ENCODE measurements at regions not wholly inside any gene's neighbourhood (a gene's known extent, or its start where the extent isn't known, plus 50 kb on each side); places are given as distances from the start of the nearest gene placed in this dataset.

DNA sequence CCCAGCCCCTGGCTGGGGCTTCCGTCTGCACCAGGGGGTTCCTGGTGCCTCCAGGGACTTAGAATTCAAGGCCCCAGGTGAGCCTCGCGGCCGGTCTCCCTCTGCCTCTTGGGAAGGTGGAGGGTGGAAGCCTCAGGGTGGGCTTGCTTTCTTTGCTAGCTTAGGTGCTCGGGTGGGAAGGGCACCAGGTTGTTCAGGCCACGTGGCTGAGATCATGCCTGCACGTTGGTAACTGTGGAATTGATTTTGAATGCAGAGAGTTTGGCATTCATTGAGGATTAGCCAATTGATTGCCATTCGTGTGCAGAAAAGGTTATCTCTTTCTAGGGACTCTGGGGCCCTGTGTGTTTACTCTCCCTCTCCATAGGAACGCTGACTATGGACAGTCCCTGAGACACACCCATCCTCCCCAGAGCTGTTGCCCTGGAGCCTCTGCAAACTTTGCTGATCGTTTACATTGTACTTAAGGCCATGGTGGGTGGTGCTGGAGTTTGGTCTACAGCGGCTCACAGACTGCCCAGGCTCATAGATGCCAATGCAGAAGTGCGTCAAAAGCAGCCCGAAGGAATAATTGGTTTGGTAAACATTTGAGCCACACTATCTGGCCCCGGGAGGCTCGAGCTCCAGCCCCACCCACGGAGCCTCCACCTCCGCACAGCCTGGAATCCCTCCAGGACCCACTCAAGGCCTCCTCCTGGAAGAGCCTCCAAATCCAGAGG lies 1457.7 kb downstream of the BRD1 start:
- no peak for DNase-seq (ENCODE audit: low read depth)
- TF ChIP-seq POLR2A (IDR thresholded peaks at IDR 0.05; ENCODE audit: extremely low read depth, insufficient read length) (no peak), MYC (IDR thresholded peaks at IDR 0.05; ENCODE audit: low read depth, low read length) (no peak)
- TF ChIP-seq, protein P1, sequence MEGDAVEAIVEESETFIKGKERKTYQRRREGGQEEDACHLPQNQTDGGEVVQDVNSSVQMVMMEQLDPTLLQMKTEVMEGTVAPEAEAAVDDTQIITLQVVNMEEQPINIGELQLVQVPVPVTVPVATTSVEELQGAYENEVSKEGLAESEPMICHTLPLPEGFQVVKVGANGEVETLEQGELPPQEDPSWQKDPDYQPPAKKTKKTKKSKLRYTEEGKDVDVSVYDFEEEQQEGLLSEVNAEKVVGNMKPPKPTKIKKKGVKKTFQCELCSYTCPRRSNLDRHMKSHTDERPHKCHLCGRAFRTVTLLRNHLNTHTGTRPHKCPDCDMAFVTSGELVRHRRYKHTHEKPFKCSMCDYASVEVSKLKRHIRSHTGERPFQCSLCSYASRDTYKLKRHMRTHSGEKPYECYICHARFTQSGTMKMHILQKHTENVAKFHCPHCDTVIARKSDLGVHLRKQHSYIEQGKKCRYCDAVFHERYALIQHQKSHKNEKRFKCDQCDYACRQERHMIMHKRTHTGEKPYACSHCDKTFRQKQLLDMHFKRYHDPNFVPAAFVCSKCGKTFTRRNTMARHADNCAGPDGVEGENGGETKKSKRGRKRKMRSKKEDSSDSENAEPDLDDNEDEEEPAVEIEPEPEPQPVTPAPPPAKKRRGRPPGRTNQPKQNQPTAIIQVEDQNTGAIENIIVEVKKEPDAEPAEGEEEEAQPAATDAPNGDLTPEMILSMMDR (IDR thresholded peaks at IDR 0.05; ENCODE audit: low read depth, low read length) = no peak
- TF ChIP-seq, protein P2, sequence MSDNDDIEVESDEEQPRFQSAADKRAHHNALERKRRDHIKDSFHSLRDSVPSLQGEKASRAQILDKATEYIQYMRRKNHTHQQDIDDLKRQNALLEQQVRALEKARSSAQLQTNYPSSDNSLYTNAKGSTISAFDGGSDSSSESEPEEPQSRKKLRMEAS (IDR thresholded peaks at IDR 0.05; ENCODE audit: low read depth, low read length) = no peak
- H3K4me3 ChIP-seq (ENCODE audit: low read depth, low read length) = no peak overlapping the region

DNA sequence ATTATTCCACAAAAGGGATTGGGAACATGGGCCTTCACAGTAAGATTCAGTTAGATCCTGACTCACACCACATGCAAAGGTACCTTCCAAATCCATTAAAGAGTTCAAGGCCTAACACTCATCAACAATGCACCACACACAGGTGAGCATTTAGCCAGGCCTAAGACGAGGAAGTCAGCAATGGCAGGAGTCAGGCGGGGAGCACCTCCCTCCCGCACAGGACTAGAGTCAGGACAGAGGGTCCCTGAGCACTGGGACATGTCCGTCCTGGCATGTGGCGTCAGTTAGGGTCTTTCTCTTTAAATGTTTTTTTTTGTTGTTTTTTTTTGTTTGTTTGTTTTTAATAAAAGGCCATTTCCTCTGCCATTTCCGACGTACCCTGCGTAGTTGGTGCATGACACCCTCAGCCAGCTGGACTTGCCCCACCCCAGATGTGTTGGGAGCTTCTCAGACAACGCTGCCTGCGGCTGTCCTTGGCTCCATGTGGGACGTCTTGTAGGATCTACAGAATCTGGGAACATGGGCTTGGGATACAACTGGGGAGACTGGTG lies 1458.6 kb downstream of the BRD1 start:
- DNase-seq (ENCODE audit: low read depth) = no peak
- no peak overlapping the region for H3K4me3 ChIP-seq (ENCODE audit: low read depth, low read length)
- TF ChIP-seq POLR2A (IDR thresholded peaks at IDR 0.05; ENCODE audit: extremely low read depth, insufficient read length) (no peak), MYC (IDR thresholded peaks at IDR 0.05; ENCODE audit: low read depth, low read length) (no peak)
- TF ChIP-seq, protein P2 (IDR thresholded peaks at IDR 0.05; ENCODE audit: low read depth, low read length) = no peak
- TF ChIP-seq, protein P1 (IDR thresholded peaks at IDR 0.05; ENCODE audit: low read depth, low read length) = no peak

DNA sequence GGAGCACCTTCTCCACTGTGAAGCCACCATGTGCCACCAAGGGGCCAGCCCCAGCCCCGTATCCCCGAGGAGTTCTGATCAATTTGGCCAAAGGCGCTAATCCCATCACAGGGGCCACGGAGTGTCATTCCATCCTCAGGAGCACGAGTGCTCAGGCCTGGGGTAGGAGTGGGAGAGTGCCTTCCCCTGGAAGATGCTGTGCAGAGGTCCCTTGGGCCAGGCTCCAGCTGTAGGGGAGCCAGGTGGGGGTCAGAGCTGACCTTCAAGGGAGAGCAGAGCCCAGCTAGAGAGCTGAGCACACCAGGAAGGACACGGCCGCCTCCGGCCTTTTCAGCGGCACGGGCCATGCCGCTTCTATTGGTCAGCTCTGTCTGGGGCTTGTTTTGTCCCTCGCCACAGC lies 1459.9 kb downstream of the BRD1 start:
- TF ChIP-seq MYC (IDR thresholded peaks at IDR 0.05; ENCODE audit: low read depth, low read length) = no peak
- TF ChIP-seq, protein P2 (IDR thresholded peaks at IDR 0.05; ENCODE audit: low read depth, low read length) = no peak
- TF ChIP-seq POLR2A (IDR thresholded peaks at IDR 0.05; ENCODE audit: extremely low read depth, insufficient read length) = no peak
- TF ChIP-seq, protein P1 (IDR thresholded peaks at IDR 0.05; ENCODE audit: low read depth, low read length) = no peak
- DNase-seq (ENCODE audit: low read depth) = no peak
- no peak overlapping the region for H3K4me3 ChIP-seq (ENCODE audit: low read depth, low read length)

DNA sequence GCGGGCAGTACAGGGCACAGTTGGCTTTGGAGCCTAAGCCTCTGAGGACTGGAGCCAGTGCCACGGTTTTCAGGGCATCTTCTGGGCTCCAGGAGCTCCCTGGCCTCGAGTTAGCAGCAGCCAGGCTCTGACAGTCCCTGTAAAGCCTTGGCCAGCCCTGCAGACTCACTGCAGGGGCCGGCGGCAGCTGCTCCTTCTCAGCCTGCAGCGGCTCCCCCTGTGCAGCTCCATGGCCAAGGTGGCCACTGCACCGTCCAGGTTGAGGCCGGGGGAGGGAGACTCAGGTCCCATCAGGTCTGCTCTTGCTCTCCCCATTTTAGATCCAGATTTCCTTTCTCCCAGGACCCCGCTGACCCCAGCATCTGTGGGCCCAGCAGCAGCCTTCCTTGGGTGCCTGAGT lies 1461.1 kb downstream of the BRD1 start:
- no peak overlapping the region for H3K4me3 ChIP-seq (ENCODE audit: low read depth, low read length)
- TF ChIP-seq, protein P1 (IDR thresholded peaks at IDR 0.05; ENCODE audit: low read depth, low read length) = no peak
- TF ChIP-seq MYC (IDR thresholded peaks at IDR 0.05; ENCODE audit: low read depth, low read length) = no peak
- no peak for TF ChIP-seq POLR2A (IDR thresholded peaks at IDR 0.05; ENCODE audit: extremely low read depth, insufficient read length)
- TF ChIP-seq, protein P2 (IDR thresholded peaks at IDR 0.05; ENCODE audit: low read depth, low read length) = no peak
- no peak for DNase-seq (ENCODE audit: low read depth)

DNA sequence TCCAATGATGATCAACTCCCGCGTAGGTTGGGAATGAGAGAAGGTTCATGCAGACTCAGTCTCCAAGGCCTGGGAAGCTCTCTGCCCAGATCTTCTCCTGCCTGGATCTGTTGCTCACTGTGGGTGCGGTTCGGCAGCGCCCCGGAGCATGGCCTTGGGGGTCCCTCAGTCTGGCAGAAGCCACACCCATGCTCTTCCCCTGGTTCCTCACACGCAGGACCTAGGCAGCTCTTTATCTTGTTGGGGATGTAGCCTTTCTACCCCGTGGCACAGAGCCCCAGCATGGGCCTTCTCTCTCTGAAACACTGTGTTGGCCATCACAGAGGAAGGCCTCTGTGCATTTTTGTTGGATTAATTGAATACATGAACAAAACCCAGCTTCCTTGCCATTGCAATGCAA lies 1461.6 kb downstream of the BRD1 start:
- no peak overlapping the region for H3K4me3 ChIP-seq (ENCODE audit: low read depth, low read length)
- no peak for TF ChIP-seq POLR2A (IDR thresholded peaks at IDR 0.05; ENCODE audit: extremely low read depth, insufficient read length)
- no peak for DNase-seq (ENCODE audit: low read depth)

DNA sequence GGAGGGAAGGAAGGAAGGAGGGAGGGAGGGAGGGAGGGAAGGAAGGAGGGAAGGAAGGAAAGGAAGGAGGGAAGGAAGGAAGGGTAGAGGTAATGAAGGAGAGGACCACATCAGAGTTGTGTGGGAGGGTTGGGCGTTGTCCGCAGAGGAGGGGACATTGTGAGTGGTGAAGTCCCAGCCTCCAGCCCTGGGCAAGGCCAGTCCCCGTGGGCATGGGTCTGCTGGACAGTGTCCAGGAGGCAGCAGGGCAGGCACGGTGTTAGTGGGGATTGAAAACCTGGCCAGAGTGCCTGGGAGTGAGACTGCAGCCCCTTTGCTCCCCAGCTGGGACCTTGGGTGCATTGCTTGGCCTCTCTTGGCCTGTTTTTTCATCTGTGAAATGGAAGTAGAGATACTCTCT lies 1462.3 kb downstream of the BRD1 start:
- no peak for DNase-seq (ENCODE audit: low read depth)
- no peak for TF ChIP-seq MYC (IDR thresholded peaks at IDR 0.05; ENCODE audit: low read depth, low read length)
- TF ChIP-seq, protein P1 (IDR thresholded peaks at IDR 0.05; ENCODE audit: low read depth, low read length) = no peak
- no peak for TF ChIP-seq POLR2A (IDR thresholded peaks at IDR 0.05; ENCODE audit: extremely low read depth, insufficient read length)
- TF ChIP-seq, protein P2 (IDR thresholded peaks at IDR 0.05; ENCODE audit: low read depth, low read length) = no peak
- H3K4me3 ChIP-seq (ENCODE audit: low read depth, low read length) = no peak overlapping the region

Measured in NB4 (cell line).